AG10803 (cell line): ENCODE measurements at regions not wholly inside any gene's neighbourhood (a gene's known extent, or its start where the extent isn't known, plus 50 kb on each side); places are given as distances from the start of the nearest gene placed in this dataset.

Experiments
- DNase-seq: peaks from one replicate; pipeline ENCODE4 v3.0.0; 2010; ENCODE audit warnings: low read depth
- H3K4me3 ChIP-seq: 2 replicates; pipeline ENCODE4 v1.5.1; 2011; ENCODE audit warnings: mild to moderate bottlenecking, low read length, control low read depth
- CTCF ChIP-seq: conservative IDR thresholded peaks from 2 replicates; pipeline ENCODE4 v1.5.1; 2011; ENCODE audit warnings: mild to moderate bottlenecking, low read length, control low read depth, inconsistent platforms

DNA sequence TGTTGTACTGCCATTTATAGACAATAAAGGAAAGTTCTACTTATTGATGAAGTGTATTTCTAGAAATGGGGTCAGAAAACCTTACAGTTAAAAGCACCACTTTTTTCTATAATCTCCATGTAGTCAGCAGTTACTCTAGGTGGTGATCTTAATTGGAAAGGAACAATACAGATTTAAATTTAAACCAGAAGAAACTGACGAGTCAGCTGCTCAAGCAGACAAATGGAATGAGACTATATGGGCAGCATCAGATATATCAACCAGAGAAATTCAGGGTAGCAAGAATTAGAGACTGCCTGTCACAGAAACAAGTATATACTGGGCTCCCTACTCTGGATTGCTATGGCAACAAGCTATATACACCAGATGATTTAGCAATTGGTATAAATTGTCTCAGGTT lies 99.6 kb upstream of the SCG2 start:
- DNase-seq = no peak
- no peak for TF ChIP-seq CTCF
- H3K4me3 ChIP-seq = no peak overlapping the region

GRCh38 chr2:223700221-223700620 lies 98.1 kb upstream of the SCG2 start:
- no peak for DNase-seq
- H3K4me3 ChIP-seq = no peak overlapping the region
- no peak for TF ChIP-seq CTCF

- DNase-seq = no peak
- TF ChIP-seq CTCF = no peak
- H3K4me3 ChIP-seq = no peak overlapping the region
Measured at GRCh38 chr2:223697892-223698645, 95.9 kb upstream of the SCG2 start.

DNA sequence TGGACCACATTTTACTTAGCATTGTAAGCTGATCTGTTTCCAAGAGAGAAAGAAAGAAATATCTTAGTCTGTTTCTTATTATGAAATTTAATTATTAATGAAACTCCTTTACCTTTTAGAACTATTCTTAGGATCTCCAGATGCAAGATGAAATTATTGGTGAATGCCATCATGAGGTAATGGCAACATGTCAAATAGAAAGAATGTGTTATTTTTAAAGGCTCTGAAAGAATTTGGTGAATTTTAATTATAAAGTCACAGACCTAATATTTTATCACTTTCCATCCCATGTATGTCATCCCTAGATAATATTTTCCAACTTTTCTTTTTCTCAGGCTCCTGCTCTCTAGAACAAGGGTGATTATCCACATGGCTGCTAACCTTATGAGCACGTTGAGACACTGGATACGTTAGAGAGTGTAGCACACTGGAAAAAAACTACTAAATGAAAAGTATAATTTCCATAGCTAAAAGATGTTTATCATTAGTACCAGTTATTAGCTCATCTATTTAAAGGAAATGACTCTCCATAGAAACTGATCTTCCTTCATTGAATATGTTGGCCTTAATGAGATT lies 95.2 kb upstream of the SCG2 start:
- TF ChIP-seq CTCF = no peak
- peak; percentile 32 for DNase-seq
- no peak overlapping the region for H3K4me3 ChIP-seq

- no peak for DNase-seq
- no peak overlapping the region for H3K4me3 ChIP-seq
- TF ChIP-seq CTCF = no peak
Measured at GRCh38 chr2:223696719-223697118, 94.6 kb upstream of the SCG2 start.

GRCh38 chr2:223692191-223692947 lies 90.2 kb upstream of the SCG2 start:
- TF ChIP-seq CTCF = peak; percentile 80
- H3K4me3 ChIP-seq = no peak overlapping the region
- DNase-seq = peak; percentile 46
